SK-N-SH treated with all-trans-retinoic acid at 6 μM for 48 hours (cell line): ENCODE measurements at regions not wholly inside any gene's neighbourhood (a gene's known extent, or its start where the extent isn't known, plus 50 kb on each side); places are given as distances from the start of the nearest gene placed in this dataset.

Source experiments
- ARNTL ChIP-seq: fragments of 450-650 bp; formaldehyde crosslinking; IDR thresholded peaks from 2 replicates; pipeline ENCODE4 v1.5.0; 2020; ENCODE audit warnings: low read depth, mild to moderate bottlenecking, moderate library complexity, borderline replicate concordance
- POU6F1 ChIP-seq: fragments of 250-450 bp; sonication (Bioruptor Pico); IDR thresholded peaks from 2 replicates; pipeline ENCODE4 v1.8.0; 2021; ENCODE audit warnings: low read depth, mild to moderate bottlenecking, moderate library complexity, borderline replicate concordance
- SNAI2 ChIP-seq: fragments of 250-450 bp; sonication (Bioruptor Pico); IDR thresholded peaks from 2 replicates; pipeline ENCODE4 v1.5.0; 2020; ENCODE audit warnings: mild to moderate bottlenecking, moderate library complexity
- TCF4 ChIP-seq: fragments of 250-450 bp; sonication (Bioruptor Pico); IDR thresholded peaks from 2 replicates; pipeline ENCODE4 v1.8.0; 2021; ENCODE audit warnings: mild to moderate bottlenecking, moderate library complexity, borderline replicate concordance
- ZFP3 ChIP-seq: fragments of 250-450 bp; sonication (Bioruptor Pico); IDR thresholded peaks from 2 replicates; pipeline ENCODE4 v1.5.0; 2020; ENCODE audit warnings: mild to moderate bottlenecking, moderate library complexity
- ZFP30 ChIP-seq: fragments of 450-650 bp; formaldehyde crosslinking; IDR thresholded peaks from 2 replicates; pipeline ENCODE4 v1.5.0; 2022; ENCODE audit warnings: mild to moderate bottlenecking, moderate library complexity
- TF ChIP-seq, protein P1 (sequence below): fragments of 250-450 bp; sonication (Bioruptor Pico); IDR thresholded peaks from 2 replicates; pipeline ENCODE4 v1.8.0; 2020; ENCODE audit warnings: mild to moderate bottlenecking, moderate library complexity, borderline replicate concordance

- TF ChIP-seq POU6F1 (CRISPR knock-in tag) (no peak), ARNTL (CRISPR knock-in tag) (no peak), ZFP3 (CRISPR knock-in tag) (no peak), ZFP30 (CRISPR knock-in tag) (no peak), TCF4 (no peak), SNAI2 (CRISPR knock-in tag) (no peak)
- TF ChIP-seq, protein P1, sequence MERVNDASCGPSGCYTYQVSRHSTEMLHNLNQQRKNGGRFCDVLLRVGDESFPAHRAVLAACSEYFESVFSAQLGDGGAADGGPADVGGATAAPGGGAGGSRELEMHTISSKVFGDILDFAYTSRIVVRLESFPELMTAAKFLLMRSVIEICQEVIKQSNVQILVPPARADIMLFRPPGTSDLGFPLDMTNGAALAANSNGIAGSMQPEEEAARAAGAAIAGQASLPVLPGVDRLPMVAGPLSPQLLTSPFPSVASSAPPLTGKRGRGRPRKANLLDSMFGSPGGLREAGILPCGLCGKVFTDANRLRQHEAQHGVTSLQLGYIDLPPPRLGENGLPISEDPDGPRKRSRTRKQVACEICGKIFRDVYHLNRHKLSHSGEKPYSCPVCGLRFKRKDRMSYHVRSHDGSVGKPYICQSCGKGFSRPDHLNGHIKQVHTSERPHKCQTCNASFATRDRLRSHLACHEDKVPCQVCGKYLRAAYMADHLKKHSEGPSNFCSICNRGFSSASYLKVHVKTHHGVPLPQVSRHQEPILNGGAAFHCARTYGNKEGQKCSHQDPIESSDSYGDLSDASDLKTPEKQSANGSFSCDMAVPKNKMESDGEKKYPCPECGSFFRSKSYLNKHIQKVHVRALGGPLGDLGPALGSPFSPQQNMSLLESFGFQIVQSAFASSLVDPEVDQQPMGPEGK (CRISPR knock-in tag): no peak
Measured at GRCh38 chr4:188444500-188444899, 305.3 kb downstream of the TRIML1 start.
